ENCODE measurements at regions not wholly inside any gene's neighbourhood (a gene's known extent, or its start where the extent isn't known, plus 50 kb on each side); places are given as distances from the start of the nearest gene placed in this dataset.

- H3K36me3 Mint-ChIP-seq: no peaks in the 10 kb centered on the region
- ATAC-seq: no peak
- no peaks in the 10 kb centered on the region for H3K4me1 Mint-ChIP-seq
- H3K9me3 Mint-ChIP-seq (ENCODE audit: low read depth): no peaks in the 10 kb centered on the region
- H3K27me3 Mint-ChIP-seq: no peaks in the 10 kb centered on the region
- CTCF ChIA-PET: no interaction called here
- no peak for DNase-seq
- no peak overlapping the region for H3K27ac Mint-ChIP-seq
- no peak overlapping the region for H3K4me3 Mint-ChIP-seq
Observed at GRCh38 chr2:15788830-15789229, 151.5 kb upstream of the MYCN start.

- CTCF ChIA-PET: no interaction called here
- Mint-ChIP-seq H3K27ac (no peak overlapping the region), H3K27me3 (no peaks in the 10 kb centered on the region), H3K36me3 (no peaks in the 10 kb centered on the region), H3K9me3 (ENCODE audit: low read depth) (no peaks in the 10 kb centered on the region), H3K4me3 (no peak overlapping the region), H3K4me1 (no peaks in the 10 kb centered on the region)
- no peak for DNase-seq
- no peak for ATAC-seq
Observed at GRCh38 chr2:15789381-15790062, 150.8 kb upstream of the MYCN start.

- H3K4me3 Mint-ChIP-seq: no peak overlapping the region
- no peaks in the 10 kb centered on the region for H3K36me3 Mint-ChIP-seq
- DNase-seq (no peak), ATAC-seq (no peak)
- no peaks in the 10 kb centered on the region for H3K27me3 Mint-ChIP-seq
- no peaks in the 10 kb centered on the region for H3K4me1 Mint-ChIP-seq
- H3K9me3 Mint-ChIP-seq (ENCODE audit: low read depth): no peaks in the 10 kb centered on the region
- H3K27ac Mint-ChIP-seq: no peak overlapping the region
- CTCF ChIA-PET: no interaction called here
Observed at GRCh38 chr2:15790326-15790725, 150.0 kb upstream of the MYCN start.

DNA sequence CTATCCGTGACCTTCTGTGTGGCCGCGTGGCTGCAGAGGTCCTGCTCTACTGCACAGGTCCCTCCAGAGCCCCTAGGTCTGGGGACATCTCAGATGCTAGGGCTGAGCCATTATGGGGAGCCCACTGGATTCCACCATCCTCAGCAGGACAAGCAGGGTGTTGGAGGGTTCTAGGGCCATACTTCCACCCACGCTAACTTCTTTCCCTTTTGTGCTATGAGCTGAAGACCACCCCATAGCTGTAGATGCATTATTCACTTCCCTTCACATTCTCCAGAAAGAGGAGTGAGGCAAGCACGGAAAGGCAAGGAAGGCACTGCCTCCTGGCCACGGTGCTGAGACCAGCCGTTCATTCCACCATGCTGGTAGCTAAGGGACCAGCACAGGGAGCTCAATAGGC is 149.5 kb upstream of the MYCN start:
- H3K4me3 Mint-ChIP-seq: no peak overlapping the region
- no peak overlapping the region for H3K27ac Mint-ChIP-seq
- ATAC-seq (no peak), DNase-seq (no peak)
- no peaks in the 10 kb centered on the region for H3K36me3 Mint-ChIP-seq
- H3K4me1 Mint-ChIP-seq: no peaks in the 10 kb centered on the region
- no peaks in the 10 kb centered on the region for H3K9me3 Mint-ChIP-seq (ENCODE audit: low read depth)
- CTCF ChIA-PET: no interaction called here
- no peaks in the 10 kb centered on the region for H3K27me3 Mint-ChIP-seq

GRCh38 chr2:15791294-15791693 is 149.1 kb upstream of the MYCN start:
- Mint-ChIP-seq H3K27ac (no peak overlapping the region), H3K9me3 (ENCODE audit: low read depth) (no peaks in the 10 kb centered on the region), H3K4me3 (no peak overlapping the region), H3K27me3 (no peaks in the 10 kb centered on the region), H3K36me3 (no peaks in the 10 kb centered on the region), H3K4me1 (no peaks in the 10 kb centered on the region)
- CTCF ChIA-PET: no interaction called here
- DNase-seq (no peak), ATAC-seq (no peak)

DNA sequence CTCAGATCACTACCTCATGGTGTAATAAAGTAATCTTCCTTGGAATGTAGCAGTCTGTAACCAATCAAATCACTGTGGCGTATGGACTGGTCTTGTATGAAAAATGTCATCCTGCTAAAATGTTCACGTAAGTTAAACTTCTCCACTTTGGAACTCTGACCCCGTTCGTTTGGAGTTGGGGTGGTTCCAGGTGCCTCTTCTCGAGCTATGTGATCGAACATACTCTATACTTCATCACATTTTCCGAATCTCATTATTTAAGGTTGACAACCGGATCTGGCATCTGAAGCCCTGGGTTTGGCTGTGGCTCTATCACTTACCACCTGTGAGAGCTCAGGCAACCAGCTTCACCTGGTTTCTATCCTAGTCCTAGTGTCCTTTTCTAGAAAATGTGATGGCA is 148.0 kb upstream of the MYCN start:
- Mint-ChIP-seq H3K9me3 (ENCODE audit: low read depth) (no peaks in the 10 kb centered on the region), H3K27me3 (no peaks in the 10 kb centered on the region), H3K36me3 (no peaks in the 10 kb centered on the region), H3K4me1 (no peaks in the 10 kb centered on the region), H3K27ac (no peak overlapping the region), H3K4me3 (no peak overlapping the region)
- DNase-seq: no peak
- CTCF ChIA-PET: no interaction called here
- no peak for ATAC-seq

DNA sequence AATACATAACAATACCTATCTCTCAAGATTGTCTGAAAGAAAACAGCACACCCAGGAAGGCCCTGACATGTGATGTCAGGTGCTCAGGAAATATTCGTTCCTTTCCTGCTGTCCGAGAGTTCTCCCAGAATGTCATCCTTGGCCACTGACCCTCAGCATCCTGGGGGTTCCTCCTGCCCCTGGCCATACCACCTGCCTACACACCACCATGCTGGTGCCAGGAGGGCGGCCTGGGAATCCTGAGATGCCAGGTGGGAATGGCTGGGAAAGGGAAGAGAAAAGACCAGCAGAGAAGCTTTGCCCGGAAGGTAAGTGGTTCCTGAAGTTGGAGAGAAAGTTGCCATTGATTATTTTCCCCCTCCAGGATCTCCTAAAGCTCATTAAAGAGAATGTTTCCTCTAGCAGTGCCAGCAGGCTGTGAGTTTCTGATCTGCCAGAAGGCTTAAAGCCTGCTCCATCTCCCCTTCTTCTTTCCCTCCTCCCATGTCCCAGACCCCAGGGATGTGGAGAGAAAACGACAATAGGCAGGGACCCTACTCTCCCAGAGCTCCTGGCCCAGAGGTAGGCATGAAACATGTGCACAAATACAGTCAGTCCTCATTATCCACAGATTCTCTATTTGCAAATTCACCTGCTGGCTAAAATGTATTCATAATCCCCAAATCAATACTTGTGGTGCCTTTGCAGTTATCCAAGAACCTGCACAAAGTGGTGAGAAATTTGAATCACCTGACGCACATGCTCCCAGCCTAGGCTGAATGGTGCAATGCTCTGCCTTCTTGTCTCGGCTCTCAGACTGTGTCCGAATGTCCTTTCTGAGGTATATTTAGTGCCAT is 147.1 kb upstream of the MYCN start:
- Mint-ChIP-seq H3K27ac (no peak overlapping the region), H3K4me1 (no peaks in the 10 kb centered on the region), H3K4me3 (no peak overlapping the region), H3K27me3 (no peaks in the 10 kb centered on the region), H3K9me3 (ENCODE audit: low read depth) (no peaks in the 10 kb centered on the region), H3K36me3 (no peaks in the 10 kb centered on the region)
- ATAC-seq: no peak
- DNase-seq: no peak
- CTCF ChIA-PET: no interaction called here

- Mint-ChIP-seq H3K27ac (no peak overlapping the region), H3K9me3 (ENCODE audit: low read depth) (no peaks in the 10 kb centered on the region), H3K27me3 (no peaks in the 10 kb centered on the region), H3K4me3 (no peak overlapping the region), H3K36me3 (no peaks in the 10 kb centered on the region), H3K4me1 (no peaks in the 10 kb centered on the region)
- DNase-seq: no peak
- CTCF ChIA-PET: no interaction called here
- ATAC-seq: no peak
Observed at GRCh38 chr2:15793978-15794377, 146.4 kb upstream of the MYCN start.

GRCh38 chr2:15794608-15795134 is 145.7 kb upstream of the MYCN start:
- H3K36me3 Mint-ChIP-seq: no peaks in the 10 kb centered on the region
- H3K27ac Mint-ChIP-seq: no peak overlapping the region
- no peak overlapping the region for H3K4me3 Mint-ChIP-seq
- DNase-seq: no peak
- H3K9me3 Mint-ChIP-seq (ENCODE audit: low read depth): no peaks in the 10 kb centered on the region
- CTCF ChIA-PET: no interaction called here
- no peaks in the 10 kb centered on the region for H3K4me1 Mint-ChIP-seq
- H3K27me3 Mint-ChIP-seq: no peaks in the 10 kb centered on the region
- no peak for ATAC-seq

DNA sequence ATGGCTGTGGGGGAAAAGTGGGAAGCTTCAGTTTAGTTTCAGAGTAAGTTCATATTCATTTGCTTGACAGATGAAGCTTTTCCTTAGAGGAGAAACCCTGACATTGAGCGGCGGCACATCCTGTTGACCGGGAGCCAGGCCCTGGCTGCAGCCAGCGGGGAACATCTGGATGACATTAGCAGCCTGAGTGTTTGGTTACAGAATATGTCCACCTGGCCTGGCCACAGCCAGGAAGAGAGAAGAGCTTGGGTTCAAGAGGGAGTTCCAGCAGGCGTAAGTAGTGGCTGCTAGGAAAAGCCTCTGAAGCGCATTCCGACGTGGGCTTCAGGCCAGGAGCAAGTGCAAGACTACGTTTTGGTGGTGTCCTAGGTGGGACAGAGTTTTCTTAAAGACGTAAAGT is 144.9 kb upstream of the MYCN start:
- H3K4me1 Mint-ChIP-seq: no peaks in the 10 kb centered on the region
- DNase-seq: no peak
- no peak overlapping the region for H3K4me3 Mint-ChIP-seq
- no peak for ATAC-seq
- no peaks in the 10 kb centered on the region for H3K36me3 Mint-ChIP-seq
- CTCF ChIA-PET: no interaction called here
- no peak overlapping the region for H3K27ac Mint-ChIP-seq
- no peaks in the 10 kb centered on the region for H3K9me3 Mint-ChIP-seq (ENCODE audit: low read depth)
- H3K27me3 Mint-ChIP-seq: no peaks in the 10 kb centered on the region

DNA sequence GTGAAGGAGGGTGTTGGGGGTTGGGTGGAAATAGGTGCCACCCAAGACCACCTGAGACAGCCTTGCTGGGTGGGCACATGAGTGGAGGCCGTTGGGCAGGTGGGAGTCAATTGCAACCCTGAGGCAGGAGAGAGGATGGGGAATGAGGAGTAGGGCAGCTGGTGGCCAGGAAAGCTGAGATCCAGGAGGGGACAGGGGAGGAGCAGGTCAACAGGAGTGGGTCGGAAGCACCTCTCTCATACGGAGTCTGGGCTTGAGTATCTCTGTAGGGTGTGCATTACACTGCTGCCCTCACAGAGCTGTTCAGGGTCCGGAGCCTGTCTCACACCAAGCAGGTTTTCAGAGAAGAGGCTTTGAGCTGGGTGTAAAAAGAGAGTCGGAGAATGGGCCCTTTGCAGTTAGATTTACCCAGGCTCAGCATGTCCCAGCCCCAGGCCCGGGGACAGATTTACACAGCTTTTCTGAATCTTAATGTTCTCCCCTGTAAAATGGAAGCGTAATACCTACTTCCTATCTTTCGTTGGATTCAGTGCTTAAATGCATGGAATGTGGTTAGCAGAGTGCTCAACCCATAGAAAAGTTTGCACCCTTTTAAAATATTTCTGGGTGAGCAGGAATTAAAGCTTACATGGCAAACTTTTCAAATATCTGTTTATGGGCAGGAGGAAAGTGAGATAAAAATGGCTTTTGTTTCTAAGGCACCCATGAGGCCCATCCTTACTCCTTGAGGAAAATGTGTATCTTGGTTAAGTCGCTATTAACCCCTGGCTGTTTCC is 144.0 kb upstream of the MYCN start:
- Mint-ChIP-seq H3K36me3 (no peaks in the 10 kb centered on the region), H3K27ac (no peak overlapping the region), H3K4me3 (no peak overlapping the region), H3K27me3 (no peaks in the 10 kb centered on the region), H3K4me1 (no peaks in the 10 kb centered on the region), H3K9me3 (ENCODE audit: low read depth) (no peaks in the 10 kb centered on the region)
- CTCF ChIA-PET: no interaction called here
- ATAC-seq (no peak), DNase-seq (no peak)

DNA sequence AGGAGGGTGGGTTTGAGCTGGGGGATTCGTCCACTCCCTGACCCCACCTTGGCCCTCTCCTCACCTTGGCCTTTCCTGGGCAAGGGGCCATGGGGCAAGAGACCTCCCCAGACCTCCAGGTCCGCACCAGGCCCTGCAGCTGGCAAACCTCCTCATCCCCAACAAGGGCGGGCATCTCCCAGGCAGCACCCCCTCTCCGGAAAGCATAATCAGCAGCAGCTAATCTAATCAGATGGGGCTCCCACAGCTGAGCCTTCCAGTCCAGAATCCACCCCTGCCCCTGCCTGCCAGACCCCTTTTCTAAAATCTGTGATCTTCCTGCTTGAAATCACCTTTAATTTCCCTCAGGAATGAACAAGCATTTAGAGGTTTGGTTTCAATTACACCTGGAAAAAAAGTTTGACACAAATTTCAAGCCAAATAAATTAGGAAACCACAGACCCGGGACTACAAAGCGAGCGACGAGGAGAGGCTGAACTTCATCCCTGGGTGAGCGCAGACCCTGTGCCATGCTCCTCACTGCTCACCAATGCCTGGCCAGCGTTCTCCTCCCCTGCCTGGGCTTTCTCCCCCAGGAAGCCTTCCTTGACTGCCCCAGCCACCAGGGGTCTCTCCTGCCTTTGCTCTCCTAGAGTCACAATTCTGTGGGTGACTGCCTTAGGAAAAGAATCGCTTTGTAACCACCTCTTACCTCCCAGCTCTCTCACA is 143.0 kb upstream of the MYCN start:
- ATAC-seq (no peak), DNase-seq (no peak)
- no peak overlapping the region for H3K4me3 Mint-ChIP-seq
- no peaks in the 10 kb centered on the region for H3K9me3 Mint-ChIP-seq (ENCODE audit: low read depth)
- H3K27ac Mint-ChIP-seq: no peak overlapping the region
- CTCF ChIA-PET: no interaction called here
- no peaks in the 10 kb centered on the region for H3K4me1 Mint-ChIP-seq
- no peaks in the 10 kb centered on the region for H3K36me3 Mint-ChIP-seq
- H3K27me3 Mint-ChIP-seq: no peaks in the 10 kb centered on the region

DNA sequence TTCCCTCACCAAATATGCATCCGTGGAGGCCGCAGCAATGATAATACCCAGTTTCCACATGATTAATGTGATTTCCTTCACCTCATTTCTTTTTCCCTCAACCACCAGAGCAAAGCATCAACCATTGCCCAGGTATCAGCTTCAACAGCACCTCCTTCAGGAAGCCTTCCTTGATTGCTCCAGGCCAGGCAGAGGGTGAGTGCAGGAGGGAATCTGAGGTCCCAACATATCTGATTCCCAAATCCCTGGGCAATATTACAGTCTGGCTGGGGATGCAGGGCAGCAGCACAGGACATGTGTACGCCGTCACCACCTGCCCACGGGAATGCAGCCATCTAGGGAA is 142.4 kb upstream of the MYCN start:
- no peak for DNase-seq
- H3K27ac Mint-ChIP-seq: no peak overlapping the region
- H3K27me3 Mint-ChIP-seq: no peaks in the 10 kb centered on the region
- ATAC-seq: no peak
- no peaks in the 10 kb centered on the region for H3K36me3 Mint-ChIP-seq
- no peaks in the 10 kb centered on the region for H3K9me3 Mint-ChIP-seq (ENCODE audit: low read depth)
- H3K4me1 Mint-ChIP-seq: no peaks in the 10 kb centered on the region
- H3K4me3 Mint-ChIP-seq: no peak overlapping the region
- CTCF ChIA-PET: no interaction called here

Measured in activated CD8-positive, alpha-beta memory T cell treated with anti-CD3 and anti-CD28 coated beads, Interleukin-2, amount 10 ng/mL, durations not matched to agents 7 days and 5 days (primary cell).